ENCODE measurements at regions not wholly inside any gene's neighbourhood (a gene's known extent, or its start where the extent isn't known, plus 50 kb on each side); places are given as distances from the start of the nearest gene placed in this dataset.

DNA sequence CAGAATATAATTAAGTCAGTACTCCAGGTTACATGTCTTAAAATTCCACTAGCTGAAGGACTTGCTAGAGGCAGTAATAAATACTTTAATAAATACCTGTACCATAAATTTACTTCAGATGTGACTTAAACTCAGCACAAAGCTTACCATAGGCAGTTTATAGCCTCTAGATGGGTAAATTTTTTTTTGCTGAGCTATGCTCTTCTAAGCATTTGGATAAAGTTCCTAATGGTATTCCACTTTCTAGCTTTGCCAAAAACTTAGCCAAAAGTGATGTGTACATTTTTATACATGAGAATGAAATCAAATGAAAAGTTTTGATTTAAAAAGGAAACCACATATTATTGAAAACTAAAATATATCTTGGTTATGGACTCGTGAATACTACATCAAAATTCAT lies 63.7 kb upstream of the DHX40 start:
- H3K4me1 ChIP-seq (ENCODE audit: control insufficient read depth in 2 of 2, insufficient read depth in 2 of 2, low read length in 2 of 2), result no peaks in the 10 kb centered on the region
- ATAC-seq, result no peak
- Mint-ChIP-seq H3K4me3 (no peak overlapping the region), H3K9me3 (no peaks in the 10 kb centered on the region), H3K27ac (no peak overlapping the region), H3K4me1 (no peaks in the 10 kb centered on the region), H3K27me3 (peaks cover 0 to 9% (median 4%) of the 10 kb centered on the region in 5 donors), H3K36me3 (no peaks in the 10 kb centered on the region)
- ChIA-PET POLR2A (no interaction called here), CTCF (interaction anchor here (0.6 kb wide), 1 partner anchor 236 kb away, joined by 3 read pairs; no protein-coding TSS in a partner anchor)
- H3K27ac ChIP-seq (ENCODE audit: low read depth, low read length), result no peak overlapping the region
- intact Hi-C loops (cut with micrococcal nuclease), result no loop called here
- H3K36me3 ChIP-seq (ENCODE audit: control insufficient read depth in 2 of 3, insufficient read depth in 3 of 3, low read length in 3 of 3), result no peaks in the 10 kb centered on the region
- DNase-seq, result no peak
- no peak overlapping the region for H3K4me3 ChIP-seq (ENCODE audit: low read length)
- H3K27me3 ChIP-seq (ENCODE audit: control insufficient read depth in 2 of 2, insufficient read depth in 2 of 2, low read length in 2 of 2), result no peaks in the 10 kb centered on the region
- no peaks in the 10 kb centered on the region for H3K9me3 ChIP-seq (ENCODE audit: control insufficient read depth in 2 of 3, low read length in 3 of 3)

DNA sequence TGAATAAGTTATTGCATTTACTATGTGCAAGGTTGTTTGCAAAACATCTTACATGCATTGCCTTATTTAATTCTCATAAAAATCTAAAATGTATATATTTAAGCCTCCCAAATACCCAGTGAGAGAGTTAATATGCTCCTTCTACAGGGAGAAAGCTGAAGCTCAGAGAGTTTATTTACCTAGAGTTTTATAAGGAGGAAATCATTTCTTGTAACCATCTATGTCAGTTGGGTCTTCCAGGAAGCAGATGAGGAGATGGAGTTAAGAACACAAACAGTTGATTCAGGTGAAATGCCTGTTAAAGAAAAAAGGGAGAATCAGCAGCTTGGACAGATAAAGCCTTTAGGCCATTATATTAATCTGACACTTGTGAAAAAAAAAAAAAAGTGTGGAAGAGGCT lies 62.6 kb upstream of the DHX40 start:
- Mint-ChIP-seq H3K27me3 (peaks cover 0 to 9% (median 4%) of the 10 kb centered on the region in 5 donors), H3K4me3 (no peak overlapping the region), H3K9me3 (no peaks in the 10 kb centered on the region), H3K36me3 (no peaks in the 10 kb centered on the region), H3K27ac (no peak overlapping the region), H3K4me1 (no peaks in the 10 kb centered on the region)
- CTCF ChIA-PET, result no interaction called here
- POLR2A ChIA-PET, result no interaction called here
- Histone ChIP-seq H3K4me1 (ENCODE audit: control insufficient read depth in 2 of 2, insufficient read depth in 2 of 2, low read length in 2 of 2) (no peaks in the 10 kb centered on the region), H3K27ac (ENCODE audit: low read depth, low read length) (no peak overlapping the region), H3K27me3 (ENCODE audit: control insufficient read depth in 2 of 2, insufficient read depth in 2 of 2, low read length in 2 of 2) (no peaks in the 10 kb centered on the region), H3K4me3 (ENCODE audit: low read length) (no peak overlapping the region), H3K36me3 (ENCODE audit: control insufficient read depth in 2 of 3, insufficient read depth in 3 of 3, low read length in 3 of 3) (no peaks in the 10 kb centered on the region), H3K9me3 (ENCODE audit: control insufficient read depth in 2 of 3, low read length in 3 of 3) (no peaks in the 10 kb centered on the region)
- DNase-seq (no peak), ATAC-seq (no peak)
- intact Hi-C loops (cut with micrococcal nuclease), result no loop called here

DNA sequence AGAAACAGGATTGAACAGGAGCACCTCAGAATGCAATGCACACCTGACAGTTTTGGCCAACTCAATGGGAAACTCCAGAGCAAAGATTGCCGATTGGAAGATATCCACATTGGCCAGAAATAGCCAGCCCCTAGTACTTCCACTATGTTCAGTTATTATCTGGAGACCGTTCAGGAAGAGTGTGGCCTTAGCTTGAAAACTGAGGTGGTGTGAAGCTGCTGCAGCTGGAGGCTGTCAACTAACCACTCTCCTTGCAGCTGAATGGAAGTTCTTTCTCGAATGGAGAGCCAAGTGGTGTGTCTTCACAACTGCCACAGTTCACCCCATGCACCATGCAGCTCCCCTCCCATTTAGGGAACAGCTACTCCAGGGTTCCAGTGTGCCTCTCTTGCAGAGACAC lies 61.9 kb upstream of the DHX40 start:
- Mint-ChIP-seq H3K36me3 (no peaks in the 10 kb centered on the region), H3K27ac (no peak overlapping the region), H3K9me3 (no peaks in the 10 kb centered on the region), H3K4me1 (no peaks in the 10 kb centered on the region), H3K4me3 (no peak overlapping the region), H3K27me3 (peaks cover 0 to 9% (median 4%) of the 10 kb centered on the region in 5 donors)
- CTCF ChIA-PET, result no interaction called here
- H3K36me3 ChIP-seq (ENCODE audit: control insufficient read depth in 2 of 3, insufficient read depth in 3 of 3, low read length in 3 of 3), result no peaks in the 10 kb centered on the region
- H3K9me3 ChIP-seq (ENCODE audit: control insufficient read depth in 2 of 3, low read length in 3 of 3), result no peaks in the 10 kb centered on the region
- H3K27ac ChIP-seq (ENCODE audit: low read depth, low read length), result no peak overlapping the region
- DNase-seq (no peak), ATAC-seq (no peak)
- no peak overlapping the region for H3K4me3 ChIP-seq (ENCODE audit: low read length)
- H3K27me3 ChIP-seq (ENCODE audit: control insufficient read depth in 2 of 2, insufficient read depth in 2 of 2, low read length in 2 of 2), result no peaks in the 10 kb centered on the region
- POLR2A ChIA-PET, result no interaction called here
- no peaks in the 10 kb centered on the region for H3K4me1 ChIP-seq (ENCODE audit: control insufficient read depth in 2 of 2, insufficient read depth in 2 of 2, low read length in 2 of 2)
- intact Hi-C loops (cut with micrococcal nuclease), result no loop called here

DNA sequence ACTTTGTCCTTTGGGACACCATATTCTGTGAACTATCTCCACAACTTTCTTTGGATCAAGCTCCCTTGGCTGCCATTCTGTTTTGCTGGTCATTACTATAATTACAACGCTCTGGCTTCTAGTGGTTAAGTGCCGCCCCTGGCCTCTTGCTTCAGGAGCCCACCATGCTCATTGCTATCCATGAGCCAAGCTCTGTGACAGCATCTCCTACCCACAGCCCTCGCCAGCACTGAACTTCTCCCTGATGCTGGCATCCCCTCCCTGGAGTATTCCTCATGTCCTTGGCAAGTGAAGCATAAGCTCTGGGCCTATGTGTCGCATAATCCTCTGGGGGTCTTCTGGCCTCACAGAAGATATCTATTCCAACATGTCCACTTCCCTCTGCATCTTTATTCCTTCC lies 60.6 kb upstream of the DHX40 start:
- DNase-seq (no peak), ATAC-seq (no peak)
- Histone ChIP-seq H3K4me1 (ENCODE audit: control insufficient read depth in 2 of 2, insufficient read depth in 2 of 2, low read length in 2 of 2) (no peaks in the 10 kb centered on the region), H3K27me3 (ENCODE audit: control insufficient read depth in 2 of 2, insufficient read depth in 2 of 2, low read length in 2 of 2) (no peaks in the 10 kb centered on the region), H3K4me3 (ENCODE audit: low read length) (no peak overlapping the region), H3K9me3 (ENCODE audit: control insufficient read depth in 2 of 3, low read length in 3 of 3) (no peaks in the 10 kb centered on the region), H3K27ac (ENCODE audit: low read depth, low read length) (no peak overlapping the region), H3K36me3 (ENCODE audit: control insufficient read depth in 2 of 3, insufficient read depth in 3 of 3, low read length in 3 of 3) (no peaks in the 10 kb centered on the region)
- Mint-ChIP-seq H3K4me3 (no peak overlapping the region), H3K4me1 (no peaks in the 10 kb centered on the region), H3K9me3 (no peaks in the 10 kb centered on the region), H3K27ac (no peak overlapping the region), H3K36me3 (no peaks in the 10 kb centered on the region), H3K27me3 (peaks cover 0 to 5% (median 3%) of the 10 kb centered on the region in 5 donors)
- intact Hi-C loops (cut with micrococcal nuclease), result no loop called here
- ChIA-PET CTCF (no interaction called here), POLR2A (no interaction called here)

DNA sequence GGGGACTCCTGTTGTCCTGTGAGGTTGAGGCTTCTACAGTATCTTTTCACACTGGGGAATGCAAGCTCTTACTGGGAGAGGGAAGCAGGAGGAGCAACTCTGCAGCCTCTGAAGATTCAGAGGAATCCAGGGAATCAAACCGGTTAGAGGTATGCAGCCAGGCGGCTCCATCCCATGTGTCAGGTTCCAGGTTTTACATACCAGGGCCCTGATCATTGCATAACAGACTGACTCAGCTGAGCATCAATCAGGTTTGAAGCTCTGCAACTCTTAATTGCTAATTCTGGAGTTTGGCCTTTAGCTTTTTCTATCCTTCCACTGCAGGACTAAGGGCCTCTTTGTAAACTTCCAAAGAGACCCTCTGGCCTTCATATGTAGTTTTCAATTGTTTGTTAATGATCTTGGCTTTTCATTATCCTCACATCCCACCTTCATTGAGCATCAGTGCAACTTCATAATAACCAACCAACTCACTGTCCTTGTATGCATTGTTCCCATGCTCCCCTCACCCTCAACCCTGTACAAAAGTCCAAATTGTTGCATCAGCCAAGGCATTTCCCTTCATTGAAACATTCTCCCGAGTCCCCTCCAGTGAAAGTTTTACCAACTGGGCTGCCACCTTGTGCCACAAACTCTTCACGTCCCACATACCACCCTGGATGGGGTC lies 59.7 kb upstream of the DHX40 start:
- Mint-ChIP-seq H3K9me3 (no peaks in the 10 kb centered on the region), H3K4me1 (no peaks in the 10 kb centered on the region), H3K27ac (no peak overlapping the region), H3K36me3 (no peaks in the 10 kb centered on the region), H3K4me3 (no peak overlapping the region), H3K27me3 (peaks cover 0 to 5% (median 4%) of the 10 kb centered on the region in 5 donors)
- Histone ChIP-seq H3K9me3 (ENCODE audit: control insufficient read depth in 2 of 3, low read length in 3 of 3) (no peaks in the 10 kb centered on the region), H3K27me3 (ENCODE audit: control insufficient read depth in 2 of 2, insufficient read depth in 2 of 2, low read length in 2 of 2) (no peaks in the 10 kb centered on the region), H3K4me1 (ENCODE audit: control insufficient read depth in 2 of 2, insufficient read depth in 2 of 2, low read length in 2 of 2) (no peaks in the 10 kb centered on the region), H3K36me3 (ENCODE audit: control insufficient read depth in 2 of 3, insufficient read depth in 3 of 3, low read length in 3 of 3) (no peaks in the 10 kb centered on the region), H3K4me3 (ENCODE audit: low read length) (no peak overlapping the region), H3K27ac (ENCODE audit: low read depth, low read length) (no peak overlapping the region)
- intact Hi-C loops (cut with micrococcal nuclease), result no loop called here
- CTCF ChIA-PET, result no interaction called here
- no peak for DNase-seq
- no peak for ATAC-seq
- POLR2A ChIA-PET, result no interaction called here

DNA sequence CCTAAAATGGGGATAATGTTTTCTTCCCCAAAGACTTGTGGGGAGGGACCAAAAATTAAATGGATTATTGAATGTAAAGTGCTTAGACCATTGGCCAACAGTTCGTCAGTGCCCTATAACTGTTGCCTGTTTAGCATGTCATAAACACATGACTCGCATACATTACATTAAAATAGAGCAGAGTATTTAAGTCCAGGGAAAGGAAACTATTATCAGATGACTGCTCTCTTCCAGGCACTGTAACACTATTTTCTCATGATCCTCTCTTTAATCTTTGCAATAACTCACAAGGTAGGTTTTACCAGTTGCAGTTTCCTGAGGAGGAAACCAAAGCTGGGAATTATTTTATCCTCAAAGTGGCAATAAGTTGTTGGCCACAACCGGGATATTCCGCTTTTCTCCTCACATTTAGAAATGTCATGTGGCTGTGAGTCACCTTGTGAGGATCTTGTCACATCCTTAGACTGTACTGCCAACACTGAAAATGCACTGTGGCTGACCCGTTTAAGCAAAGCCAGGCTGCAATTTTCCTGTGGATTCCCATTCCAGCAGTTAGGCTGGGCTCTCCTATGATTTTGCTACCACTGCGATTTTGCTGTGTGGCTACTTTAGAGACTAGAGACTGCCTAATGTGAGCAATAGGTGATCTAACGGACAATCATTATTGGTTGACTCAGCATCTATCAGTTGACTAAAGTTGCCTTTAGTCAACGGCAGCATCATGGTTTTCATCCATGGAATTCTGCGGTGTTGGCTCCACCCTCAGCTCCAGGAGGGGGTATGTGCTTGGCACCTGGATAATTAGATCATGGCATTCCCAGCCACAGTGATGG lies 58.3 kb upstream of the DHX40 start:
- POLR2A ChIA-PET, result no interaction called here
- Histone ChIP-seq H3K9me3 (ENCODE audit: control insufficient read depth in 2 of 3, low read length in 3 of 3) (no peaks in the 10 kb centered on the region), H3K4me1 (ENCODE audit: control insufficient read depth in 2 of 2, insufficient read depth in 2 of 2, low read length in 2 of 2) (no peaks in the 10 kb centered on the region), H3K4me3 (ENCODE audit: low read length) (no peak overlapping the region), H3K36me3 (ENCODE audit: control insufficient read depth in 2 of 3, insufficient read depth in 3 of 3, low read length in 3 of 3) (no peaks in the 10 kb centered on the region), H3K27me3 (ENCODE audit: control insufficient read depth in 2 of 2, insufficient read depth in 2 of 2, low read length in 2 of 2) (no peaks in the 10 kb centered on the region), H3K27ac (ENCODE audit: low read depth, low read length) (no peak overlapping the region)
- no peak for DNase-seq
- CTCF ChIA-PET, result interaction anchor here (1.7 kb wide), 1 partner anchor 47 kb away, joined by 4 read pairs; no protein-coding TSS in a partner anchor
- H3K9me3 Mint-ChIP-seq, result no peaks in the 10 kb centered on the region
- no peak for ATAC-seq
- no peak overlapping the region for H3K27ac Mint-ChIP-seq
- intact Hi-C loops (cut with micrococcal nuclease), result no loop called here
- no peaks in the 10 kb centered on the region for H3K36me3 Mint-ChIP-seq
- H3K4me3 Mint-ChIP-seq, result no peak overlapping the region
- H3K4me1 Mint-ChIP-seq, result no peaks in the 10 kb centered on the region
- H3K27me3 Mint-ChIP-seq, result peaks cover 0 to 5% (median 4%) of the 10 kb centered on the region in 5 donors

All from naive thymus-derived CD4-positive, alpha-beta T cell (primary cell).